ENCODE measurements at regions not wholly inside any gene's neighbourhood (a gene's known extent, or its start where the extent isn't known, plus 50 kb on each side); places are given as distances from the start of the nearest gene placed in this dataset.

- TF ChIP-seq POLR2A (IDR thresholded peaks at IDR 0.05) (no peak), EP300 (IDR thresholded peaks at IDR 0.05; ENCODE audit: low read depth) (no peak), POLR2AphosphoS5 (IDR thresholded peaks at IDR 0.05) (no peak), CTCF (IDR thresholded peaks at IDR 0.05) (no peak)
- no peaks in the 10 kb centered on the region for H3K36me3 ChIP-seq
- no peaks in the 10 kb centered on the region for H3K4me1 ChIP-seq
- intact Hi-C loops (cut with DNase I; ENCODE audit: low total_unique reads) = no loop called here
- in situ Hi-C loops (cut with MboI; ENCODE audit: low pct_ligation_motif_present in 1 of 4, low pct_unique_long_range_greater_than_20kb in 1 of 4, low sequenced_read_pairs in 3 of 4) = no loop called here
- H3K27me3 ChIP-seq = no peaks in the 10 kb centered on the region
- no peaks in the 10 kb centered on the region for H3K9me3 ChIP-seq
- no peak for DNase-seq
- WGBS, 2 donors (ENCODE audit: low coverage in 1 of 2) = 66 to 75% methylated on average over 2 of the region's 2 CpGs
- no peak overlapping the region for H3K27ac ChIP-seq
- no peak overlapping the region for H3K4me3 ChIP-seq
Measured at GRCh38 chr4:161303551-161303950, 860.2 kb downstream of the FSTL5 start.

- in situ Hi-C loops (cut with MboI; ENCODE audit: low pct_ligation_motif_present in 1 of 4, low pct_unique_long_range_greater_than_20kb in 1 of 4, low sequenced_read_pairs in 3 of 4) = no loop called here
- H3K27ac ChIP-seq = no peak overlapping the region
- TF ChIP-seq EP300 (IDR thresholded peaks at IDR 0.05; ENCODE audit: low read depth) = no peak
- no peak for TF ChIP-seq POLR2AphosphoS5 (IDR thresholded peaks at IDR 0.05)
- no peak for TF ChIP-seq CTCF (IDR thresholded peaks at IDR 0.05)
- no peak for TF ChIP-seq POLR2A (IDR thresholded peaks at IDR 0.05)
- WGBS, 2 donors (ENCODE audit: low coverage in 1 of 2) = 70 to 98% methylated on average over 5 of the region's 5 CpGs
- no peak overlapping the region for H3K4me3 ChIP-seq
- H3K27me3 ChIP-seq = no peaks in the 10 kb centered on the region
- intact Hi-C loops (cut with DNase I; ENCODE audit: low total_unique reads) = no loop called here
- H3K9me3 ChIP-seq = peaks cover 0 to 7% of the 10 kb centered on the region in 2 donors
- DNase-seq = no peak
- no peaks in the 10 kb centered on the region for H3K36me3 ChIP-seq
- H3K4me1 ChIP-seq = no peaks in the 10 kb centered on the region
Measured at GRCh38 chr4:161291222-161291621, 872.6 kb downstream of the FSTL5 start.

- H3K36me3 ChIP-seq = no peaks in the 10 kb centered on the region
- no peak overlapping the region for H3K4me3 ChIP-seq
- intact Hi-C loops (cut with DNase I; ENCODE audit: low total_unique reads) = no loop called here
- in situ Hi-C loops (cut with MboI; ENCODE audit: low pct_ligation_motif_present in 1 of 4, low pct_unique_long_range_greater_than_20kb in 1 of 4, low sequenced_read_pairs in 3 of 4) = no loop called here
- no peaks in the 10 kb centered on the region for H3K4me1 ChIP-seq
- 80 to 94% methylated on average over 2 to 6 of the region's 6 CpGs for WGBS, 2 donors (ENCODE audit: low coverage in 1 of 2)
- no peak overlapping the region for H3K27ac ChIP-seq
- H3K27me3 ChIP-seq = no peaks in the 10 kb centered on the region
- no peak for DNase-seq
- peaks cover 0 to 7% of the 10 kb centered on the region in 2 donors for H3K9me3 ChIP-seq
- TF ChIP-seq POLR2A (IDR thresholded peaks at IDR 0.05) (no peak), CTCF (IDR thresholded peaks at IDR 0.05) (no peak), EP300 (IDR thresholded peaks at IDR 0.05; ENCODE audit: low read depth) (no peak), POLR2AphosphoS5 (IDR thresholded peaks at IDR 0.05) (no peak)
Measured at GRCh38 chr4:161287678-161288352, 876.0 kb downstream of the FSTL5 start.

GRCh38 chr4:161285461-161285860 lies 878.3 kb downstream of the FSTL5 start:
- intact Hi-C loops (cut with DNase I; ENCODE audit: low total_unique reads) = no loop called here
- Histone ChIP-seq H3K36me3 (no peaks in the 10 kb centered on the region), H3K27ac (no peak overlapping the region), H3K4me3 (no peak overlapping the region), H3K9me3 (peaks cover 0 to 4% of the 10 kb centered on the region in 2 donors), H3K27me3 (no peaks in the 10 kb centered on the region), H3K4me1 (no peaks in the 10 kb centered on the region)
- TF ChIP-seq EP300 (IDR thresholded peaks at IDR 0.05; ENCODE audit: low read depth) (no peak), CTCF (IDR thresholded peaks at IDR 0.05) (no peak), POLR2A (IDR thresholded peaks at IDR 0.05) (no peak)
- no peak for DNase-seq
- in situ Hi-C loops (cut with MboI; ENCODE audit: low pct_ligation_motif_present in 1 of 4, low pct_unique_long_range_greater_than_20kb in 1 of 4, low sequenced_read_pairs in 3 of 4) = no loop called here
